ENCODE measurements at regions not wholly inside any gene's neighbourhood (a gene's known extent, or its start where the extent isn't known, plus 50 kb on each side); places are given as distances from the start of the nearest gene placed in this dataset.
A peak's percentile ranks its signal among the peaks of the same experiment; 100 is the strongest.
"Not testable (repeated sequence)": the region's sequence is repeated elsewhere in the genome, so short reads cannot be mapped to it uniquely, and the experiment has no call there.

GRCh38 chr9:94033383-94033782, 50.9 kb upstream of the PTPDC1 start:
- no peak for DNase-seq

- DNase-seq, result no peak
Measured at GRCh38 chr9:94031946-94032345, 52.3 kb upstream of the PTPDC1 start.

GRCh38 chr9:94031380-94031779, 52.9 kb upstream of the PTPDC1 start:
- DNase-seq, result no peak

GRCh38 chr9:94030318-94031179, 53.7 kb upstream of the PTPDC1 start:
- peak; percentile 82 for DNase-seq

GRCh38 chr9:94029932-94030317, 54.3 kb upstream of the PTPDC1 start:
- DNase-seq, result no peak

GRCh38 chr9:94026816-94027215, 57.4 kb upstream of the PTPDC1 start:
- no peak for DNase-seq

- not testable (repeated sequence) for DNase-seq
Measured at GRCh38 chr9:94022476-94022875, 61.8 kb upstream of the PTPDC1 start.

- not testable (repeated sequence) for DNase-seq
Measured at GRCh38 chr9:94020836-94021235, 63.4 kb upstream of the PTPDC1 start.

- DNase-seq, result no peak
Measured at GRCh38 chr9:94018628-94019027, 63.5 kb upstream of the BARX1 start.

GRCh38 chr9:94017939-94018531, 62.9 kb upstream of the BARX1 start:
- DNase-seq, result no peak

- DNase-seq, result no peak
Measured at GRCh38 chr9:94016744-94017143, 61.6 kb upstream of the BARX1 start.

- DNase-seq, result no peak
Measured at GRCh38 chr9:94014920-94015319, 59.8 kb upstream of the BARX1 start.

- peak; percentile 12 for DNase-seq
Measured at GRCh38 chr9:94014066-94014654, 59.0 kb upstream of the BARX1 start.

GRCh38 chr9:94010980-94011533, 55.9 kb upstream of the BARX1 start:
- DNase-seq, result no peak

GRCh38 chr9:94005272-94005901, 50.2 kb upstream of the BARX1 start:
- no peak for DNase-seq

Measured in CD4-positive, alpha-beta T cell treated with Interleukin-21 for 1 hour (primary cell).